Esophagus muscularis mucosa (tissue), 4 donors: ENCODE measurements at regions not wholly inside any gene's neighbourhood (a gene's known extent, or its start where the extent isn't known, plus 50 kb on each side); places are given as distances from the start of the nearest gene placed in this dataset.

ENCODE experiments used
- DNase-seq: peaks from one replicate; pipeline ENCODE4 v3.0.0-alpha.2; 2017; ENCODE audit errors: extremely low spot score
- H3K27ac ChIP-seq, 4 donors: fragments of 200-600 bp; sonication (generic); replicated peaks in 1 of 4; 1 replicate in 3 of 4; 2 replicates in 1 of 4; pipeline ENCODE4 v1.5.1; 2016 to 2019; ENCODE audit warnings: mild to moderate bottlenecking in 1 of 4
- H3K27me3 ChIP-seq, 4 donors: fragments of 200-600 bp; sonication (generic); one replicate each; pipeline versions ENCODE4 v1.5.1 to v1.6.0; 2016 to 2019
- H3K36me3 ChIP-seq, 4 donors: fragments of 200-600 bp; sonication (generic); one replicate each; pipeline ENCODE4 v1.5.1; 2016 to 2019
- H3K4me1 ChIP-seq, 4 donors: fragments of 200-600 bp; sonication (generic); one replicate each; pipeline ENCODE4 v1.5.1; 2016 to 2019
- H3K4me3 ChIP-seq, 4 donors: fragments of 200-600 bp; sonication (generic); 1 replicate in 2 of 4; 2 replicates in 2 of 4; pipeline ENCODE4 v1.5.1; 2016 to 2019; ENCODE audit warnings: mild to moderate bottlenecking in 4 of 4, moderate library complexity in 1 of 4
- H3K9me3 ChIP-seq, 4 donors: fragments of 200-600 bp; sonication (generic); 1 replicate in 3 of 4; 2 replicates in 1 of 4; pipeline ENCODE4 v1.5.1; 2016 to 2019
- EP300 ChIP-seq: sonication (generic); formaldehyde crosslinking; IDR thresholded peaks from one replicate; pipeline ENCODE4 v1.6.1; 2017; ENCODE audit warnings: antibody characterized with exemption
- POLR2A ChIP-seq: fragments of 450-650 bp; IDR thresholded peaks from one replicate; pipeline ENCODE4 v1.6.1; 2017; ENCODE audit warnings: antibody characterized with exemption, moderate library complexity, mild to moderate bottlenecking, low read depth
- POLR2AphosphoS5 ChIP-seq, 2 donors: sonication (generic); formaldehyde crosslinking; IDR thresholded peaks; one replicate each; pipeline ENCODE4 v1.6.1; 2017; ENCODE audit warnings: antibody characterized with exemption in 2 of 2
- WGBS: methylation state at CpG from one replicate; pipeline ENCODE4 v1.1.5; 2018; 5-methylcytosine and 5-hydroxymethylcytosine counted together
- intact Hi-C: fragments of 100-400 bp; cut with DNase I; formaldehyde crosslinking; loops from one replicate; pipeline ENCODE4 v1.15.1; 2023
- TF ChIP-seq, protein P1 (sequence below), 3 experiments: fragments of 200-600 bp in 2 of 3; fragments of 450-650 bp in 1 of 3; sonication (generic) in 2 of 3; IDR thresholded peaks; one replicate each; pipeline ENCODE4 v1.5.1; 2017 to 2019; ENCODE audit warnings: antibody characterized with exemption in 3 of 3, mild to moderate bottlenecking in 2 of 3, moderate library complexity in 1 of 3

DNA sequence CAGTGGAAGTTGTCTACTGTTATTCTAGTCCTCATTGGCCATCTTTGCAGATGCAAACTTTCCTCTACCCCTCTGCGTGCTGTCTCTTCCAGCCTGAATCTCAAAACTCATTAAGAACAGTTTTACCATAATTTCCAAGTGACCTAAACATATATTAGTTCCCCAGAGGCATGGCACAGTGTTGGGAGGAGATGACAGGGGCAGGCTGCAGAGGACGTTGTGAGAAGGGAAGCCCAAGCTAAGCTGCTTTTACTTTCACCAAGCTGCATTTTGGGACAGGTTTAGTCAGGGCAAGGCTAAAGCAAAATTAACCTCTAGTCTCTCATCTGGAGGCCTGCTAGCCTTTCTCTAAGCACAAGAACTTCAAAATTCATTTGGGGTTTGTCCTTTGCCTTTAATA is 318.6 kb upstream of the SATB1 start:
- Histone ChIP-seq H3K4me3 (no peak overlapping the region), H3K27ac (no peak overlapping the region), H3K4me1 (no peaks in the 10 kb centered on the region), H3K9me3 (no peaks in the 10 kb centered on the region), H3K36me3 (no peaks in the 10 kb centered on the region), H3K27me3 (no peaks in the 10 kb centered on the region)
- no peak for TF ChIP-seq POLR2A
- no peak for TF ChIP-seq EP300
- TF ChIP-seq, protein P1, sequence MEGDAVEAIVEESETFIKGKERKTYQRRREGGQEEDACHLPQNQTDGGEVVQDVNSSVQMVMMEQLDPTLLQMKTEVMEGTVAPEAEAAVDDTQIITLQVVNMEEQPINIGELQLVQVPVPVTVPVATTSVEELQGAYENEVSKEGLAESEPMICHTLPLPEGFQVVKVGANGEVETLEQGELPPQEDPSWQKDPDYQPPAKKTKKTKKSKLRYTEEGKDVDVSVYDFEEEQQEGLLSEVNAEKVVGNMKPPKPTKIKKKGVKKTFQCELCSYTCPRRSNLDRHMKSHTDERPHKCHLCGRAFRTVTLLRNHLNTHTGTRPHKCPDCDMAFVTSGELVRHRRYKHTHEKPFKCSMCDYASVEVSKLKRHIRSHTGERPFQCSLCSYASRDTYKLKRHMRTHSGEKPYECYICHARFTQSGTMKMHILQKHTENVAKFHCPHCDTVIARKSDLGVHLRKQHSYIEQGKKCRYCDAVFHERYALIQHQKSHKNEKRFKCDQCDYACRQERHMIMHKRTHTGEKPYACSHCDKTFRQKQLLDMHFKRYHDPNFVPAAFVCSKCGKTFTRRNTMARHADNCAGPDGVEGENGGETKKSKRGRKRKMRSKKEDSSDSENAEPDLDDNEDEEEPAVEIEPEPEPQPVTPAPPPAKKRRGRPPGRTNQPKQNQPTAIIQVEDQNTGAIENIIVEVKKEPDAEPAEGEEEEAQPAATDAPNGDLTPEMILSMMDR (IDR thresholded peaks at IDR 0.05), result no peak
- no peak for TF ChIP-seq POLR2AphosphoS5 (IDR thresholded peaks at IDR 0.05)
- WGBS, result 67% methylated on average over 2 of the region's 2 CpGs
- intact Hi-C loops, result no loop called here
- DNase-seq, result no peak

DNA sequence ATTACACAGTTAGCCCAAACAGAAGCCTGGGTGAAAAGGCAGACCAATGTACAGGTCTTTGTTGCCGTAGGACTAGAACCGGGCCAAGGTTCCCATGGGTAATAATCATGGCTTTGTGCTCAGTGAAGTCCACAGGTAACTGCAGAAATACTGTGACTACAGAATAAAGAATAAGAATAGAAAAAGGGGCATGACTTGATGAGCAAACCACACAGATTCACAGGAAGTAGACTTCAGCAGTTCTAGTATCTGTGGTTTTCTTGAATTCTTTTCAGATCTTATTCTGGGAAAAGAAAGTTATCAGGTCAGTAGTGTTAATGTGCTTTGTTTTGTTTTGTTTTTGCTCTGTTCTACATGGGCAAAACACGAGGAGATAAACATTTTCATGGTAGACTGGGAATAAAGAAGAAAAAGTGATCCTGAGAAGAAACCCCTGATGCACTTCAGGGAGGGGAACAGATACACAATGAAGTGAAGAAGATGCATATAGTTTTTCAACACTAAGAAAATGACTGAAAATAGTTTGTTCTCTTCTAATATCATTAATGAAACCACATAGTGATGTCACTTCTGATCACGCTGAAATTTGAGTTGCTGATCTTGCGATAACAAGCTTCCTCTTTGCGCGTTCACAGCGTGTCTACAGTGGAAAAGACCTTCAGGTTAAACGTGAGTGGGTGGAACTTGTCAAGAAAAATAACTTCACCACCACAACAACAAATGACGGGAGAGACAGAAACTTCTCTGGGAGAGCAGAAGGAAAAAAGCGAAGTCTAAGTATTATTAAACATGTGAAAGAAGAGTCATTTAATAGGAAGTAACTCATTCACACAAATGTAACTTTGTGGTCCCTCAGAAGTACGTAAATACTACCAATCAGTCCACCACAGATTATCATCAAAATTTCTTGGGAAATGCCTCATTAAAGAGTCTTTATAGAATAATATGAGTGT is 315.8 kb upstream of the SATB1 start:
- DNase-seq, result no peak
- H3K9me3 ChIP-seq, result no peaks in the 10 kb centered on the region

DNA sequence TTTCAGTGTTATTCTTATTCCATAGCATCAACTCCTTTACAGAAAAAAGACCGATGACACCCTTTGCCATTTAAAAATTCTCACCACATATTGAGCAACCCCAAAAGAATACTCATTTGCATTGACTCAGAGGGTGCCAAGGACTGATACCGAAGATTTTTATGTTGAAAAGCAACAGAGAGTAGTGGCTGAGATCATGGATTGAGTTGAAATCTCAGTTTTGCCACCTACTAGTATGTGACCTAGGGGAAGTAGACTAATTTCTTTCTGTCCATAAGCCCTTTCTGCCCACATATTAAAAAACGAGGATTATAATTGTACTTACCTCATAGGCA is 313.9 kb upstream of the SATB1 start:
- intact Hi-C loops, result no loop called here

More for the DNA sequence above, 315.8 kb upstream of the SATB1 start:
- Histone ChIP-seq H3K36me3 (no peaks in the 10 kb centered on the region), H3K27me3 (no peaks in the 10 kb centered on the region), H3K4me1 (no peaks in the 10 kb centered on the region), H3K27ac (no peak overlapping the region), H3K4me3 (no peak overlapping the region)
- intact Hi-C loops, result no loop called here
- WGBS, result 77% methylated on average over 12 of the region's 12 CpGs
- no peak for TF ChIP-seq POLR2AphosphoS5 (IDR thresholded peaks at IDR 0.05)
- TF ChIP-seq POLR2A, result no peak

DNA sequence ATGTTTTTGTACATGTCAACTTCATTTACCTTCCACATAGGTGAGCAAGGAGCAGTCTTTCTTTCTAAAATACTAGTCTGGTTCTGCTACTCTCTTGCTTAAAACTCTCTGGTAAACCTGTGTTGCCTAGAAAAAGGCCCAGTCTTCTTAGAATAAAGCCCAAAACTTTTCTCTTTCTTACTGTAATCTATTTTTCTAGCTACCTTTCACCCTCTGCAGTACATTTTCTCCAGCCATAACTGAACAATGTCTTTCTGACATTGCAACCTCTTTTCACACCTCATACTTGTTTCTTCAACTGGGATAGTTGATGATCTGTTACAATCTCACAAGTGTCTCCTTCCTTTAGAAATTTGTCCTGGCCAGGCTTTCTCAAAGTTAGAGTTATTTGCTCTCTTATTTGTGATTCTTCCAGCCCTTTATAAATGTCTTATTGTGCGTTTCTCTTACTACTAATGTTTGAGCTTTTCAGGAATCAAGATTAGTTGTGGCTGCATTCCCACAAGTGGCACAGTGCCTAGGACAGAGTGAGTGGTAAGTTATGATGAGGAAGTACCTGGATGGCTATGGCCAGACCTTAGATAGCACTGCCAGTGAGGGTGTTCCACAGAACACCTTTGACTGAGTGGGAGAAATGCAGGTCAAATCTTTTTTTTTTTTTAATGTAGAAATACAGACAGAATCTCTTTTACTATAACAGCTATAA is 313.4 kb upstream of the SATB1 start:
- Histone ChIP-seq H3K9me3 (no peaks in the 10 kb centered on the region), H3K27me3 (no peaks in the 10 kb centered on the region), H3K4me3 (no peak overlapping the region), H3K27ac (no peak overlapping the region), H3K36me3 (no peaks in the 10 kb centered on the region), H3K4me1 (no peaks in the 10 kb centered on the region)
- DNase-seq, result no peak
- intact Hi-C loops, result no loop called here
- TF ChIP-seq EP300 (no peak), POLR2AphosphoS5 (IDR thresholded peaks at IDR 0.05) (no peak), POLR2A (no peak)
- TF ChIP-seq, protein P1 (IDR thresholded peaks at IDR 0.05), result no peak
- WGBS, result 68% methylated on average over 1 of the region's 1 CpG

More for the DNA sequence above, 313.9 kb upstream of the SATB1 start:
- Histone ChIP-seq H3K27me3 (no peaks in the 10 kb centered on the region), H3K36me3 (no peaks in the 10 kb centered on the region), H3K4me1 (no peaks in the 10 kb centered on the region), H3K27ac (no peak overlapping the region), H3K4me3 (no peak overlapping the region), H3K9me3 (no peaks in the 10 kb centered on the region)
- 76% methylated on average over 3 of the region's 3 CpGs for WGBS
- DNase-seq, result no peak
- TF ChIP-seq POLR2AphosphoS5 (IDR thresholded peaks at IDR 0.05) (no peak), POLR2A (no peak), EP300 (no peak)
- TF ChIP-seq, protein P1 (IDR thresholded peaks at IDR 0.05), result no peak

DNA sequence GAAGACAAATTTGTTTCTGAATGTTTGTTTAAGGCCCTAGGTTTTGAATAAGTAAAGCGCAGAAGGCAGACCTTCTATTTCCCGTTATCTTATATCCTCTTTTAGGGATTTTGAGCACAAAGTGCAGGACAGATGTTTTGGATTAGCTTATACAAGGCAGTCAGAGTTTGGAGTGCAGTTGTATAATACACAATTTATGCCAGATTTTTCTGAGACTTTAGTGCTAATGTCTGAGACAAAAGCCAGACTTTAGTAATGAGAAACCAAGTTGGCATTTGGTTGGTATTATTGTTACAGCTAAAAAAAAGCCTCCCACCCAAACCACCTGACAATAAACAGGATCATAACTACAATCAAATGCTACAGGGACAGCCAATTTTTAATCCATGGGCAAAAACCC is 309.9 kb upstream of the SATB1 start:
- intact Hi-C loops, result no loop called here
- WGBS, result 51% methylated on average over 2 of the region's 2 CpGs
- no peaks in the 10 kb centered on the region for H3K27me3 ChIP-seq
- no peaks in the 10 kb centered on the region for H3K9me3 ChIP-seq
- no peaks in the 10 kb centered on the region for H3K36me3 ChIP-seq
- TF ChIP-seq, protein P1 (IDR thresholded peaks at IDR 0.05), result no peak
- TF ChIP-seq POLR2A (no peak), POLR2AphosphoS5 (IDR thresholded peaks at IDR 0.05) (no peak), EP300 (no peak)
- no peaks in the 10 kb centered on the region for H3K4me1 ChIP-seq
- H3K27ac ChIP-seq, result no peak overlapping the region
- no peak for DNase-seq
- no peak overlapping the region for H3K4me3 ChIP-seq
